Spleen (tissue), 11 donors: ENCODE measurements at regions not wholly inside any gene's neighbourhood (a gene's known extent, or its start where the extent isn't known, plus 50 kb on each side); places are given as distances from the start of the nearest gene placed in this dataset.

Source experiments
- DNase-seq: peaks from one replicate; pipeline ENCODE4 v3.0.0-alpha.2; 2020
- H3K27ac ChIP-seq, 8 donors: fragments of 200-600 bp; sonication (generic) in 7 of 8; 1 replicate in 4 of 8; 2 replicates in 4 of 8; pipeline versions ENCODE4 v1.5.0 to v1.8.0; 2016 to 2021; ENCODE audit warnings: inconsistent platforms in 4 of 8, mild to moderate bottlenecking in 4 of 8, moderate library complexity in 1 of 8
- H3K27me3 ChIP-seq, 7 donors: fragments of 200-600 bp; sonication (generic) in 6 of 7; replicated peaks in 1 of 7; 1 replicate in 4 of 7; 2 replicates in 3 of 7; pipeline versions ENCODE4 v1.5.0 to v1.8.0; 2016 to 2021; ENCODE audit warnings: inconsistent platforms in 3 of 7, mild to moderate bottlenecking in 1 of 7
- H3K36me3 ChIP-seq, 6 donors: fragments of 200-600 bp; sonication (generic) in 5 of 6; 1 replicate in 4 of 6; 2 replicates in 2 of 6; pipeline versions ENCODE4 v1.5.0 to v1.8.0; 2016 to 2021; ENCODE audit warnings: inconsistent platforms in 2 of 6
- H3K4me1 ChIP-seq, 6 donors: fragments of 200-600 bp; sonication (generic) in 5 of 6; 1 replicate in 3 of 6; 2 replicates in 3 of 6; pipeline versions ENCODE4 v1.5.0 to v1.8.0; 2016 to 2021; ENCODE audit warnings: inconsistent platforms in 3 of 6
- H3K4me3 ChIP-seq, 8 donors: fragments of 200-600 bp; sonication (generic) in 7 of 8; 1 replicate in 4 of 8; 2 replicates in 4 of 8; pipeline versions ENCODE4 v1.5.0 to v1.8.0; 2016 to 2021; ENCODE audit warnings: inconsistent platforms in 4 of 8, mild to moderate bottlenecking in 4 of 8, moderate library complexity in 2 of 8
- H3K9me3 ChIP-seq, 8 donors: fragments of 200-600 bp; sonication (generic) in 7 of 8; 1 replicate in 4 of 8; 2 replicates in 4 of 8; pipeline versions ENCODE4 v1.5.0 to v1.8.0; 2016 to 2021; ENCODE audit warnings: inconsistent platforms in 4 of 8
- POLR2A ChIP-seq, 3 donors: fragments of 450-650 bp; IDR thresholded peaks; one replicate each; pipeline ENCODE4 v1.5.1; 2017; ENCODE audit warnings: antibody characterized with exemption in 3 of 3, mild to moderate bottlenecking in 1 of 3
- POLR2AphosphoS5 ChIP-seq, 3 donors: sonication (generic); formaldehyde crosslinking; IDR thresholded peaks; one replicate each; pipeline ENCODE4 v1.5.1; 2017; ENCODE audit warnings: antibody characterized with exemption in 3 of 3
- WGBS, 5 donors: extraction: QIAGEN DNeasy Blood & Tissue Kit in 3 of 5; methylation state at CpG; one replicate each; pipeline versions ENCODE4 v1.1.5 to v1.1.7; 2013 to 2018; 5-methylcytosine and 5-hydroxymethylcytosine counted together
- intact Hi-C: fragments of 100-400 bp; cut with DNase I; formaldehyde crosslinking; loops from one replicate; pipeline ENCODE4 v1.15.0; 2023; ENCODE audit warnings: low total_unique reads
- TF ChIP-seq, protein P1 (sequence below), 11 experiments: fragments of 200-600 bp in 7 of 11; fragments of 450-650 bp in 4 of 11; sonication (generic) in 4 of 11; IDR thresholded peaks in 8 of 11; conservative IDR thresholded peaks in 3 of 11; 1 replicate in 7 of 11; 2 replicates in 4 of 11; pipeline versions ENCODE4 v1.4.0 to v1.8.0; 2016 to 2021; ENCODE audit warnings: antibody characterized with exemption in 11 of 11, inconsistent platforms in 4 of 11, mild to moderate bottlenecking in 1 of 11
- donor health status: healthy with polysubstance abuse.
- donor health status: DM: no; HTN: no; CAD: no; lungs with moderate emphysema.
- donor health status: DM: no; HTN: no; CAD: no.
- donor health status: Bipolar disorder and iron deficiency.
- donor health status: healthy.
- donor health status: DM: no; HTN: no; CAD: no.
- donor health status: DM: yes; HTN: yes; CAD: no.

DNA sequence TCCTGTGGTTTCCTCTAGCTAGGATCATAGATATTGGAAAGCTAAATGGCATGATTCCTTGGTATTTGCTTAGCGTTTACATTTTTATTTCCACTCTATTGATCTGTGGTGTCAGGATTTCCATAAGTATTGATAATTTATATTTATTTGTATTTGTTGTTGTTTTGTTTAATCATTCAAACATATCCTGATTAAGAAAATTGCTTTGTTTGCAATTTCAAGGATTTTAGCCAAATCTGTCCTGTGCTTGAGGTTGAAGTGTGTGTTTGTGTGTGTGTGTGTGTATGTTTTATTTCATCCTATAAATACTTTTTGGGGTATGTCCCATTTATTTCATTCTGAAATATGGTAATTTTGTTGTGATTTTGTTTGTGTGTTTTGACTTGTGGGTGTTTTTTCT is 1884.1 kb upstream of the CDH6 start:
- H3K9me3 ChIP-seq, result peaks cover 0 to 19% (median 0%) of the 10 kb centered on the region in 8 donors
- no peak overlapping the region for H3K4me3 ChIP-seq
- WGBS, 5 donors, result 87 to 96% (median 91%) methylated on average over 1 of the region's 1 CpG
- no peaks in the 10 kb centered on the region for H3K27me3 ChIP-seq
- TF ChIP-seq POLR2A (IDR thresholded peaks at IDR 0.05), result no peak
- no peak for TF ChIP-seq POLR2AphosphoS5 (IDR thresholded peaks at IDR 0.05)
- TF ChIP-seq, protein P1, sequence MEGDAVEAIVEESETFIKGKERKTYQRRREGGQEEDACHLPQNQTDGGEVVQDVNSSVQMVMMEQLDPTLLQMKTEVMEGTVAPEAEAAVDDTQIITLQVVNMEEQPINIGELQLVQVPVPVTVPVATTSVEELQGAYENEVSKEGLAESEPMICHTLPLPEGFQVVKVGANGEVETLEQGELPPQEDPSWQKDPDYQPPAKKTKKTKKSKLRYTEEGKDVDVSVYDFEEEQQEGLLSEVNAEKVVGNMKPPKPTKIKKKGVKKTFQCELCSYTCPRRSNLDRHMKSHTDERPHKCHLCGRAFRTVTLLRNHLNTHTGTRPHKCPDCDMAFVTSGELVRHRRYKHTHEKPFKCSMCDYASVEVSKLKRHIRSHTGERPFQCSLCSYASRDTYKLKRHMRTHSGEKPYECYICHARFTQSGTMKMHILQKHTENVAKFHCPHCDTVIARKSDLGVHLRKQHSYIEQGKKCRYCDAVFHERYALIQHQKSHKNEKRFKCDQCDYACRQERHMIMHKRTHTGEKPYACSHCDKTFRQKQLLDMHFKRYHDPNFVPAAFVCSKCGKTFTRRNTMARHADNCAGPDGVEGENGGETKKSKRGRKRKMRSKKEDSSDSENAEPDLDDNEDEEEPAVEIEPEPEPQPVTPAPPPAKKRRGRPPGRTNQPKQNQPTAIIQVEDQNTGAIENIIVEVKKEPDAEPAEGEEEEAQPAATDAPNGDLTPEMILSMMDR (IDR thresholded peaks at IDR 0.05 in 8 of 11, conservative IDR thresholded peaks at IDR 0.05 in 3 of 11), result no peak
- no peak for DNase-seq
- H3K4me1 ChIP-seq, result no peaks in the 10 kb centered on the region
- intact Hi-C loops, result no loop called here
- H3K27ac ChIP-seq, result no peak overlapping the region
- no peaks in the 10 kb centered on the region for H3K36me3 ChIP-seq

DNA sequence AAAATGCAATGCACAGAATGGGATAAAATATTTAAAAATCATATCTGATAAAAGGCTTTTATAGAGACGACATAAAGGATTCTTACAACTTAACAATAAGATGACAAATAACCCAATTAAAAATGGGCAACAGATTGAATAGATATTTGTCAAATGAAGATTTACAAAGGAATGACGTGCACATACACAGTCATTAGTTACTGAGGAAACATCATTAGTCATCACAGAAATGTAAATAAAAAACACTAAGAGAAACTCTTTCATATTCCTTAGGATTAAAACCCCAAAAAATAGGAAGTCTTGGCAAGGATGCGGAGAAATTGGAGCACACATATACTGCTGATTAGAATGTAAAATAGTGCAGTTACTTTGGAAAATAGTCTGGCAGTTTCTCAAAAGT is 1886.0 kb upstream of the CDH6 start:
- no peaks in the 10 kb centered on the region for H3K36me3 ChIP-seq
- no peaks in the 10 kb centered on the region for H3K27me3 ChIP-seq
- DNase-seq, result no peak
- intact Hi-C loops, result no loop called here
- no peak for TF ChIP-seq POLR2A (IDR thresholded peaks at IDR 0.05)
- no peak for TF ChIP-seq POLR2AphosphoS5 (IDR thresholded peaks at IDR 0.05)
- TF ChIP-seq, protein P1 (IDR thresholded peaks at IDR 0.05 in 8 of 11, conservative IDR thresholded peaks at IDR 0.05 in 3 of 11), result no peak
- 69 to 82% (median 74%) methylated on average over 3 of the region's 3 CpGs for WGBS, 5 donors
- H3K4me1 ChIP-seq, result no peaks in the 10 kb centered on the region
- no peak overlapping the region for H3K27ac ChIP-seq
- H3K4me3 ChIP-seq, result no peak overlapping the region
- peaks cover 0 to 19% (median 0%) of the 10 kb centered on the region in 8 donors for H3K9me3 ChIP-seq

DNA sequence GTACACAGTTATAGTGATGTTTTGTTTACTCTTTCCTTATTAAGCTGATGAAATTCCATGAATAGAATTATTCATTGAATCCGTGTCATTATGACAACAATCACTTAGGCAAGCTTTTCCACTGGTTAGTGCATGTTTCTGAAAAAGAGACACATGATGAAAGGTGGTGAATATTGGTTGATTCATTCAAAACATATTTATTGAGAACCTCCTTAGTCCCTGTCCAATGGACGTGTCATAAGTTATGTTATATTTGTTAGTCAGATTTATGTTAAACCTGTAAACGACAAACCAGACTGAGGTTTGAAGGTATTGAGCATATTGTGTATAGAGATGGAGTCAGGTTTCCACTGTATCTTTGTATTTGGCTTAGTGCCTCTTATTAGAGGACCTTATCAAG is 1888.9 kb upstream of the CDH6 start:
- Histone ChIP-seq H3K9me3 (peaks cover 0 to 29% (median 9%) of the 10 kb centered on the region in 8 donors), H3K27ac (no peak overlapping the region), H3K27me3 (no peaks in the 10 kb centered on the region), H3K36me3 (no peaks in the 10 kb centered on the region), H3K4me3 (no peak overlapping the region), H3K4me1 (no peaks in the 10 kb centered on the region)
- WGBS, 5 donors, result 73 to 83% (median 79%) methylated on average over 3 of the region's 3 CpGs
- TF ChIP-seq, protein P1 (IDR thresholded peaks at IDR 0.05 in 8 of 11, conservative IDR thresholded peaks at IDR 0.05 in 3 of 11), result no peak
- TF ChIP-seq POLR2A (IDR thresholded peaks at IDR 0.05), result no peak
- no peak for TF ChIP-seq POLR2AphosphoS5 (IDR thresholded peaks at IDR 0.05)
- no peak for DNase-seq
- intact Hi-C loops, result no loop called here

DNA sequence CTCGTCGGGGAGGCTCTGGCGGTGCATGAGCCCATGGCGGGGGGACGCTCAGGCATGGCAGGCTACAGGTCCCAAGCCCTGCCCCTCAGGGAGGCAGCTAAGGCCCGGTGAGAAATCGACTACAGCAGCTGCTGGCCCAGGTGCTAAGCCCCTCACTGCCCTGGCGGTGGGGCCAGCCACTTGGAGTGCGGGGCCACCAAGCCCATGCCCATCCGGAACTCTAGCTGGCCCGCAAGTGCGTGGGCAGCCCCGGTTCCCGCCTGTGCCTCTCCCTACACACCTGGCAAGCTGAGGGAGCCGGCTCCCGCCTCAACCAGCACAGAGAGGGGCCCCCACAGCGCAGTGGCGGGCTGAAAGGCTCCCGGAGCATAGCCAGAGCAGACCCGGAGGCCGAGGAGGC is 1896.9 kb upstream of the CDH6 start:
- intact Hi-C loops, result no loop called here

More for the DNA sequence above, 1896.9 kb upstream of the CDH6 start:
- Histone ChIP-seq H3K27me3 (no peaks in the 10 kb centered on the region), H3K36me3 (no peaks in the 10 kb centered on the region), H3K4me3 (no peak overlapping the region), H3K9me3 (peaks cover 0 to 41% (median 29%) of the 10 kb centered on the region in 8 donors), H3K27ac (no peak overlapping the region), H3K4me1 (no peaks in the 10 kb centered on the region)
- peak; percentile 65 for DNase-seq
- WGBS, 5 donors, result 82 to 94% (median 88%) methylated on average over 5 to 21 of the region's 21 CpGs
- TF ChIP-seq POLR2AphosphoS5 (IDR thresholded peaks at IDR 0.05) (no peak), POLR2A (IDR thresholded peaks at IDR 0.05) (no peak)
- TF ChIP-seq, protein P1 (IDR thresholded peaks at IDR 0.05 in 8 of 11, conservative IDR thresholded peaks at IDR 0.05 in 3 of 11), result no peak
